ENCODE measurements at regions not wholly inside any gene's neighbourhood (a gene's known extent, or its start where the extent isn't known, plus 50 kb on each side); places are given as distances from the start of the nearest gene placed in this dataset.

DNA sequence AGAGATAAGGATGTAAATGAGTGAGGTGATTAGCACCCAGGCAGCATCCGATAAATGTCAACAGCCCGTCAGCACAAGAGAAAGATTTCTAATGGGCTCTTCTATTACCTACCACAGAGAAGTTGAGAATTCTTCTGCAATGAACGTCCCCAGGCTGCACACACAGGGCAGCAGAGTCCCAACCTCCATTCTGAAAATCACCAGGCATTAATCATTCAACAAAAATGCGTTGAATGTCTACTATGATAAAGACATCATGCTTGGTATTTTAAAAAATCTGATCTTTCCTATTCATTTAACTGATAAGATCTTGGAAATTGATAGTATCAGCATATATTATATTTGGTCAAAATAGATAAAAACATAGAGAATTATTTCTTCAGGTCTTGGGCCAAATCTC lies 59.5 kb upstream of the VGLL2 start:
- no peak overlapping the region for H3K4me3 ChIP-seq (ENCODE audit: control insufficient read depth in 1 of 2, extremely low read depth in 1 of 2, low read length in 1 of 2)
- no peaks in the 10 kb centered on the region for H3K9me3 ChIP-seq
- Mint-ChIP-seq H3K9me3 (peaks cover 0 to 5% (median 4%) of the 10 kb centered on the region in 3 donors), H3K4me3 (no peak overlapping the region), H3K27ac (no peak overlapping the region), H3K4me1 (no peaks in the 10 kb centered on the region), H3K36me3 (no peaks in the 10 kb centered on the region), H3K27me3 (peaks cover 0 to 6% of the 10 kb centered on the region in 2 donors)
- H3K27ac ChIP-seq (ENCODE audit: low read length): no peak overlapping the region
- DNase-seq (no peak), ATAC-seq (replicated peaks in 1 of 4) (no peak)
- no peaks in the 10 kb centered on the region for H3K27me3 ChIP-seq (replicated peaks in 1 of 2; ENCODE audit: control insufficient read depth in 2 of 2, extremely low read depth in 1 of 2, insufficient read depth in 2 of 2, low read length in 1 of 2)
- no CpG with 5 or more reads among the region's 4 CpGs for WGBS (ENCODE audit: insufficient coverage)
- ChIA-PET POLR2A (no interaction called here), CTCF (no interaction called here)
- no peaks in the 10 kb centered on the region for H3K36me3 ChIP-seq (ENCODE audit: control insufficient read depth in 2 of 2, extremely low read depth in 1 of 2, insufficient read depth in 1 of 2, low read length in 1 of 2)
- H3K4me1 ChIP-seq (ENCODE audit: control insufficient read depth in 1 of 2, extremely low read depth in 1 of 2, insufficient read depth in 2 of 2, low read length in 2 of 2): no peaks in the 10 kb centered on the region

GRCh38 chr6:117206522-117206921 lies 58.8 kb upstream of the VGLL2 start:
- H3K9me3 Mint-ChIP-seq: peaks cover 0 to 5% (median 4%) of the 10 kb centered on the region in 3 donors
- H3K4me3 Mint-ChIP-seq: no peak overlapping the region
- ATAC-seq (replicated peaks in 1 of 4) (no peak), DNase-seq (no peak)
- WGBS (ENCODE audit: insufficient coverage): no CpG with 5 or more reads among the region's 1 CpG
- ChIA-PET CTCF (no interaction called here), POLR2A (no interaction called here)
- Histone ChIP-seq H3K36me3 (ENCODE audit: control insufficient read depth in 2 of 2, extremely low read depth in 1 of 2, insufficient read depth in 1 of 2, low read length in 1 of 2) (no peaks in the 10 kb centered on the region), H3K27me3 (replicated peaks in 1 of 2; ENCODE audit: control insufficient read depth in 2 of 2, extremely low read depth in 1 of 2, insufficient read depth in 2 of 2, low read length in 1 of 2) (no peaks in the 10 kb centered on the region), H3K9me3 (no peaks in the 10 kb centered on the region), H3K27ac (ENCODE audit: low read length) (no peak overlapping the region), H3K4me1 (ENCODE audit: control insufficient read depth in 1 of 2, extremely low read depth in 1 of 2, insufficient read depth in 2 of 2, low read length in 2 of 2) (no peaks in the 10 kb centered on the region), H3K4me3 (ENCODE audit: control insufficient read depth in 1 of 2, extremely low read depth in 1 of 2, low read length in 1 of 2) (no peak overlapping the region)
- peaks cover 0 to 6% of the 10 kb centered on the region in 2 donors for H3K27me3 Mint-ChIP-seq
- H3K4me1 Mint-ChIP-seq: no peaks in the 10 kb centered on the region
- H3K36me3 Mint-ChIP-seq: no peaks in the 10 kb centered on the region
- H3K27ac Mint-ChIP-seq: no peak overlapping the region

DNA sequence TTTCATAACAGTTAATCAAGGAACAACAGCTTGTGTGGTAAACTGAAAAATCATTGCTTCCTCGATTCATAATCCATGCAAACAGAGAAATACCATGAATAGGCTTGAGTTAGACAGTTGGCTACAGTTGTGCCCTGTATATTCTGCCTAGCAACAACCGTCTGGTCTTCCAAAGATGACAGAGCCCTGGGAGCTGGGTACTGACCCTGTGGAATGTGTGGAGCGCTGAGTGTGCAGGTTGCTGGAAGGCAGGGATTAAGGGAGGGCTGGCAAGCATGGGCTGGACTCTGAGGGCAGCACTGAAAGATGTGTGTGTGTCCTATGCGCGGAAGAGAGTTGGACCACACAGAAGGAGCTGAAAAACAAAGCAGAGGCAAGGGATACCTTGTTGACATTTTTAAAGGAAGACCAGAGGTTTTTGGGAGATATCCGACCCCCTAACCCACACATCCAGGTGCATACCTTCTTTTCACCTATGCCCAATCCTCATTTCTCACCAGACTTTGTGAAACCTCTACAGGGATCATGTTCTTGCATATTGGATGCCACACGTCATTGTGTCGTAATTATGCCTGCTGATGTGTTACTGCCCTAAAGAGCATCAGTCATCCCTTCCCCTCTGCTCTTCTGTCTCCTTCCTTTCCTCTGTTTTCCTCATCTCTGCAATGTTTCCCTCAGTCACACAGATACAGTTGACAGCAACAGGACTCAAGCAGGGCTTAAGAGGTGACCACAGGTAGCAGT lies 58.2 kb upstream of the VGLL2 start:
- no peak overlapping the region for H3K4me3 ChIP-seq (ENCODE audit: control insufficient read depth in 1 of 2, extremely low read depth in 1 of 2, low read length in 1 of 2)
- ATAC-seq (replicated peaks in 1 of 4) (no peak), DNase-seq (no peak)
- Mint-ChIP-seq H3K4me1 (no peaks in the 10 kb centered on the region), H3K4me3 (no peak overlapping the region), H3K27ac (no peak overlapping the region), H3K36me3 (no peaks in the 10 kb centered on the region), H3K27me3 (peaks cover 0 to 6% of the 10 kb centered on the region in 2 donors), H3K9me3 (peaks cover 0 to 5% (median 4%) of the 10 kb centered on the region in 3 donors)
- CTCF ChIA-PET: no interaction called here
- 67% methylated on average over 5 of the region's 8 CpGs for WGBS (ENCODE audit: insufficient coverage)
- no peaks in the 10 kb centered on the region for H3K27me3 ChIP-seq (replicated peaks in 1 of 2; ENCODE audit: control insufficient read depth in 2 of 2, extremely low read depth in 1 of 2, insufficient read depth in 2 of 2, low read length in 1 of 2)
- no peak overlapping the region for H3K27ac ChIP-seq (ENCODE audit: low read length)
- H3K9me3 ChIP-seq: no peaks in the 10 kb centered on the region
- no peaks in the 10 kb centered on the region for H3K4me1 ChIP-seq (ENCODE audit: control insufficient read depth in 1 of 2, extremely low read depth in 1 of 2, insufficient read depth in 2 of 2, low read length in 2 of 2)
- POLR2A ChIA-PET: no interaction called here
- no peaks in the 10 kb centered on the region for H3K36me3 ChIP-seq (ENCODE audit: control insufficient read depth in 2 of 2, extremely low read depth in 1 of 2, insufficient read depth in 1 of 2, low read length in 1 of 2)

DNA sequence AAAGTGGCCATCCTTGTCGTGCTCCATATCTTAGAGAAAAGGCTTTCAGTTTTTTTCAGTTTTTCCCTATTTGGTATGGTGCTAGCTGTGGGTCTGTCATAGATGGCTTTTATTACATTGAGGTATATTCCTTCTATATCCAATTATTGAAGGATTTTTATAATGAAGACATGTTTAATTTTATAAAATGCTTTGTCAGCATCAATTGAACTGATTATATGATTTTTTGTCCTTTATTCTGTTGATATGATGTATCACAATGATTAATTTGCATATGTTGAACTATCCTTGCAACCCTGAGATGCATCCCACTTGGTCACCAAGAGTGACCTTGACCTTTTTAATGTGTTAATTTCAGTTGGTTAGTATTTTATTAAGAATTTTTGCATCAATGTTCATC lies 55.1 kb upstream of the VGLL2 start:
- no peak overlapping the region for H3K4me3 ChIP-seq (ENCODE audit: control insufficient read depth in 1 of 2, extremely low read depth in 1 of 2, low read length in 1 of 2)
- no peak overlapping the region for H3K4me3 Mint-ChIP-seq
- ChIA-PET POLR2A (no interaction called here), CTCF (no interaction called here)
- no peaks in the 10 kb centered on the region for H3K9me3 ChIP-seq
- no peaks in the 10 kb centered on the region for H3K36me3 Mint-ChIP-seq
- no CpG with 5 or more reads among the region's 1 CpG for WGBS (ENCODE audit: insufficient coverage)
- no peak for ATAC-seq (replicated peaks in 1 of 4)
- DNase-seq: no peak
- no peak overlapping the region for H3K27ac ChIP-seq (ENCODE audit: low read length)
- H3K9me3 Mint-ChIP-seq: peaks cover 0 to 7% (median 5%) of the 10 kb centered on the region in 3 donors
- H3K27me3 ChIP-seq (replicated peaks in 1 of 2; ENCODE audit: control insufficient read depth in 2 of 2, extremely low read depth in 1 of 2, insufficient read depth in 2 of 2, low read length in 1 of 2): peaks cover 0 to 3% of the 10 kb centered on the region in 2 experiments
- no peak overlapping the region for H3K27ac Mint-ChIP-seq
- H3K4me1 ChIP-seq (ENCODE audit: control insufficient read depth in 1 of 2, extremely low read depth in 1 of 2, insufficient read depth in 2 of 2, low read length in 2 of 2): no peaks in the 10 kb centered on the region
- H3K27me3 Mint-ChIP-seq: peaks cover 0 to 6% of the 10 kb centered on the region in 2 donors
- no peaks in the 10 kb centered on the region for H3K4me1 Mint-ChIP-seq
- no peaks in the 10 kb centered on the region for H3K36me3 ChIP-seq (ENCODE audit: control insufficient read depth in 2 of 2, extremely low read depth in 1 of 2, insufficient read depth in 1 of 2, low read length in 1 of 2)

DNA sequence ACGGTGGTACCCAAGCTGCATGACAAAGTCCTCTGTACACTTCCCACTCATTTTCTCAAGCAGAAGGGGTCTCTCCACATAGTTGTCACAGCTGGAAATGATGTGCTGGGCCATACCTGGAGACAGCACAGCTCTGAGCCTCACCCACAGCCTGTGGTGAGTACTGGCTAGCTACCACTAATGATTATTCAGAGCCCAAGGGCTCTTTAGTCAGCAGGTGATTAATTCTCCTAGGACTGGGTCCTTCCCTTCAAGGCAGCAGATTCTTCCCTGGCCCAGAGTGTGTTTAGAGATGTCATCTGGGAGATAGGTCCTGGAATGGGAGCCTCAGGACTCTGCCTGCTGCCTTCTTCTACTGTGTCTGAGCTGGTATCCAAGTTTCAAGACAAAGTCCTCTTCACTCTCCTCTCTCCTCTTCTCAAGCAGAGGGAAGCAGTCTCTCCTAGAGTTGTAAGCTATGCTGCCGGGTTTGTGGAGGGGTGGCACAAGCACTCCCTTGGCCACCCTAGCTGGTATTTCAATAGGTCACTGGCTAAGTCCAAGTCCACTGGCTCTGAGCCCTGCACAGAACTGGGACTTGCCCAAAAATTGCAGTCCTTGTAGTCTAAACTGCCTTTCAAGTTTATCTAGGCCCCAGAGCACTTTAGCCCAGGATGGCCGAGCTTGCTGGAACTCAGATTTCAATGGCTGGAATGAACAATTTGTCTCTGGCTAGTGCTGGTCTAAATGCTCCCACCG lies 49.8 kb upstream of the VGLL2 start:
- Mint-ChIP-seq H3K36me3 (no peaks in the 10 kb centered on the region), H3K4me1 (no peaks in the 10 kb centered on the region), H3K27me3 (peaks cover 1 to 4% of the 10 kb centered on the region in 2 donors), H3K9me3 (peaks cover 0 to 3% (median 0%) of the 10 kb centered on the region in 3 donors), H3K4me3 (no peak overlapping the region), H3K27ac (no peak overlapping the region)
- ChIA-PET POLR2A (no interaction called here), CTCF (no interaction called here)
- H3K9me3 ChIP-seq: no peaks in the 10 kb centered on the region
- H3K36me3 ChIP-seq (ENCODE audit: control insufficient read depth in 2 of 2, extremely low read depth in 1 of 2, insufficient read depth in 1 of 2, low read length in 1 of 2): no peaks in the 10 kb centered on the region
- ATAC-seq (replicated peaks in 1 of 4) (no peak), DNase-seq (no peak)
- WGBS (ENCODE audit: insufficient coverage): 71% methylated on average over 4 of the region's 4 CpGs
- no peak overlapping the region for H3K4me3 ChIP-seq (ENCODE audit: control insufficient read depth in 1 of 2, extremely low read depth in 1 of 2, low read length in 1 of 2)
- no peaks in the 10 kb centered on the region for H3K4me1 ChIP-seq (ENCODE audit: control insufficient read depth in 1 of 2, extremely low read depth in 1 of 2, insufficient read depth in 2 of 2, low read length in 2 of 2)
- peaks cover 0 to 4% of the 10 kb centered on the region in 2 experiments for H3K27me3 ChIP-seq (replicated peaks in 1 of 2; ENCODE audit: control insufficient read depth in 2 of 2, extremely low read depth in 1 of 2, insufficient read depth in 2 of 2, low read length in 1 of 2)
- no peak overlapping the region for H3K27ac ChIP-seq (ENCODE audit: low read length)
